Panc1 (cell line): ENCODE measurements at regions not wholly inside any gene's neighbourhood (a gene's known extent, or its start where the extent isn't known, plus 50 kb on each side); places are given as distances from the start of the nearest gene placed in this dataset.

ENCODE experiments used
- ATAC-seq: fragments of 200-7000 bp; cut with Tn5 transposase; 2 replicates; pipeline ENCODE4 v1.9.1; 2020; ENCODE audit warnings: mild to moderate bottlenecking, moderate library complexity
- BruUV-seq: library from RNA; stranded (reverse); fragments of 400-500 nt; replicated peaks from 2 replicates; lab custom pipeline; 2021; lab: Mats Ljungman, UMichigan
- CTCF ChIA-PET: fragments of 300-600 bp; sonication (Branson Sonifier 250); formaldehyde crosslinking; loops from one replicate; lab custom pipeline; 2022; ENCODE audit warnings: antibody characterized with exemption; lab: Charles Lee
- POLR2A ChIA-PET: fragments of 300-600 bp; sonication (Branson Sonifier 250); formaldehyde crosslinking; loops from one replicate; lab custom pipeline; 2022; ENCODE audit warnings: antibody characterized with exemption; lab: Charles Lee
- DNase-seq: peaks from one replicate; pipeline ENCODE4 v3.0.0-alpha.2; 2010; ENCODE audit warnings: low read depth, low spot score
- H3K27ac ChIP-seq: 2 replicates; pipeline ENCODE4 v1.5.1; 2011; ENCODE audit warnings: mild to moderate bottlenecking, low read length, inconsistent platforms
- H3K27me3 ChIP-seq: fragments of 200-500 bp; sonication (Bioruptor generic); 2 replicates; pipeline ENCODE4 v1.6.0; 2014; ENCODE audit warnings: low read length, inconsistent platforms; ENCODE audit not compliant: control insufficient read depth, insufficient read depth
- H3K36me3 ChIP-seq: fragments of 200-500 bp; sonication (Bioruptor generic); 2 replicates; pipeline ENCODE4 v1.5.1; 2014; ENCODE audit warnings: inconsistent platforms, mild to moderate bottlenecking, low read length, moderate library complexity; ENCODE audit not compliant: control insufficient read depth, insufficient read depth
- H3K4me1 ChIP-seq: 2 replicates; pipeline ENCODE4 v1.5.1; 2011; ENCODE audit warnings: inconsistent platforms, mild to moderate bottlenecking, low read length, moderate library complexity; ENCODE audit not compliant: control insufficient read depth, insufficient read depth
- H3K4me3 ChIP-seq, 2 experiments: 2 replicates each; pipeline ENCODE4 v1.5.1; 2011 to 2012; ENCODE audit warnings: low read depth in 2 of 2, low read length in 2 of 2, mild to moderate bottlenecking in 2 of 2, inconsistent platforms in 1 of 2, moderate library complexity in 1 of 2
- H3K9me3 ChIP-seq: fragments of 200-500 bp; sonication (Bioruptor generic); 2 replicates; pipeline ENCODE4 v1.5.1; 2014; ENCODE audit warnings: low read depth, mild to moderate bottlenecking, inconsistent platforms, low read length, moderate library complexity; ENCODE audit not compliant: control insufficient read depth, insufficient read depth
- POLR2AphosphoS5 ChIP-seq: IDR thresholded peaks from 2 replicates; pipeline ENCODE4 v1.6.1; 2012; ENCODE audit warnings: mild to moderate bottlenecking, low read depth, low read length, moderate library complexity
- SIN3A ChIP-seq: IDR thresholded peaks from 2 replicates; pipeline ENCODE4 v1.6.1; 2012; ENCODE audit warnings: low read depth, mild to moderate bottlenecking, low read length, moderate library complexity, borderline replicate concordance; ENCODE audit not compliant: insufficient read depth
- TCF7L2 ChIP-seq: IDR thresholded peaks from 2 replicates; pipeline ENCODE4 v1.6.1; 2011; ENCODE audit warnings: mild to moderate bottlenecking, low read depth, low read length, inconsistent platforms
- in situ Hi-C: cut with HindIII; loops from 2 replicates; pipeline ENCODE4 v1.10.0; 2016; ENCODE audit warnings: low sequenced_read_pairs, low pct_unique_long_range_greater_than_20kb
- intact Hi-C: fragments of 100-400 bp; cut with micrococcal nuclease; formaldehyde crosslinking; loops from one replicate; pipeline ENCODE4 v1.10.0; 2022; ENCODE audit not compliant: unreplicated experiment
- TF ChIP-seq, protein P1 (sequence below): fragments of 450-650 bp; IDR thresholded peaks from 2 replicates; pipeline ENCODE4 v1.5.1; 2017; ENCODE audit warnings: mild to moderate bottlenecking
- TF ChIP-seq, protein P2 (sequence below), 2 experiments: IDR thresholded peaks; 2 replicates each; pipeline ENCODE4 v1.6.1; 2011 to 2012; ENCODE audit warnings: low read depth in 2 of 2, control low read depth in 1 of 2, low read length in 1 of 2, mild to moderate bottlenecking in 1 of 2, moderate library complexity in 1 of 2; ENCODE audit not compliant: insufficient read depth in 1 of 2

DNA sequence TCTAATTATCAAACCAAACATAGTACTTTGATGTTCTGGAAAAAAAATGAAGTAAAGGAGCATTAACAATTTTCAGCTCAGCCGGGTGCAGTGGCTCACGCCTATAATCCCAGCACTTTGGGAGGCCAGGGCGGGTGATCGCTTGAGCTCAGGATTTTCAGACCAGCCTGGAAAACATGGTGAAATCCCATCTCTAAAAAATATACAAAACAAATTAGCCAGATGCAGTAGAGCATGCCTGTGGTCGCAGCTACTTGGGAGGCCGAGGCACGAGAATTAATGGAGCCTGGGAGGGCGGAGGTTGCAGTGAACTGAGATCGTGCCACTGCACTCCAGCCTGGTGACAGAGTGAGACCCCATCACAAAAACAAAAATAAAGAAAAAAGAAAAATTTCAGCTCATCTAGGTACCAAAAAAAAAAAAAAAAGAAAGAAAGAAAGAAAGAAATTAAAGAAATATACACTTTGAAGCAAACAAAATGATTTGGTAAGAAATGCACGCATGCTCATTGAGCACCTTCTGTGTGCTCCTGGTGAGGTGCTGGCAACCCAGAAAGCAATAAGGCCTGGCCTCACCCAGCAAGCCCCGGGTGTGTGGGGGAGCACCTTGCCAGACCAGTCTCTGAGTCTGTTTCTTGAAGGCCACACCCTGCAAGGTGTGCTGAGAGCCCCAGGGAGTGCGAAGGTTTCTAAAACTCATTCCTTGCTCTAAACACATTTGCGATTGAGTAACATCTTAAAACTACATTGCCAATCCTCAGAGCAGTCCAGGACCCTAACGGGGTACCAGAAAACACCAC, 133.5 kb downstream of the TFCP2L1 start:
- no peak for DNase-seq
- POLR2A ChIA-PET = no interaction called here
- intact Hi-C loops = no loop called here

DNA sequence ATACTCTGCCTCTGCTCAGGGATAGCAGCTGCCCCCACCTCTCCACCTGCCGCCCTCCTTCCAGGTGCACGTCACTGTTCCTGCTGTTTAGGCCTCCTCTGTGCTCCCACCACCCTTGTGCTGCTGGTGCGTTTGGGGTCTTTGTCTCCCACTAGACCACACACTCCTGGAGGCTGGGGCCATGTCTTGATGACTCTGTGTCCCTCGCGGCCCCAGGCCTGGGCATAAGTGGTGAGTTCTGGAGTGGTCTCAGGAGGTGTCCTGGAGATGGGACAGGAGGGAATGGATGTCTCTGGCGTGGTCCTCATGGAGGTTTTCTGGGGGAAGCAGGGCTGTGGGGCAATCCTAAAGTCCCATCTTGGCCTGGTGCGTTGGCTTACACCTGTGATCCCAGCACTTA, 132.1 kb downstream of the TFCP2L1 start:
- ATAC-seq = no peak

More for the DNA sequence above, 133.5 kb downstream of the TFCP2L1 start:
- Histone ChIP-seq H3K36me3 (no peaks in the 10 kb centered on the region), H3K27me3 (no peaks in the 10 kb centered on the region), H3K4me1 (no peaks in the 10 kb centered on the region), H3K27ac (no peak overlapping the region), H3K4me3 (no peak overlapping the region), H3K9me3 (no peaks in the 10 kb centered on the region)
- TF ChIP-seq, protein P1, sequence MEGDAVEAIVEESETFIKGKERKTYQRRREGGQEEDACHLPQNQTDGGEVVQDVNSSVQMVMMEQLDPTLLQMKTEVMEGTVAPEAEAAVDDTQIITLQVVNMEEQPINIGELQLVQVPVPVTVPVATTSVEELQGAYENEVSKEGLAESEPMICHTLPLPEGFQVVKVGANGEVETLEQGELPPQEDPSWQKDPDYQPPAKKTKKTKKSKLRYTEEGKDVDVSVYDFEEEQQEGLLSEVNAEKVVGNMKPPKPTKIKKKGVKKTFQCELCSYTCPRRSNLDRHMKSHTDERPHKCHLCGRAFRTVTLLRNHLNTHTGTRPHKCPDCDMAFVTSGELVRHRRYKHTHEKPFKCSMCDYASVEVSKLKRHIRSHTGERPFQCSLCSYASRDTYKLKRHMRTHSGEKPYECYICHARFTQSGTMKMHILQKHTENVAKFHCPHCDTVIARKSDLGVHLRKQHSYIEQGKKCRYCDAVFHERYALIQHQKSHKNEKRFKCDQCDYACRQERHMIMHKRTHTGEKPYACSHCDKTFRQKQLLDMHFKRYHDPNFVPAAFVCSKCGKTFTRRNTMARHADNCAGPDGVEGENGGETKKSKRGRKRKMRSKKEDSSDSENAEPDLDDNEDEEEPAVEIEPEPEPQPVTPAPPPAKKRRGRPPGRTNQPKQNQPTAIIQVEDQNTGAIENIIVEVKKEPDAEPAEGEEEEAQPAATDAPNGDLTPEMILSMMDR = no peak
- TF ChIP-seq SIN3A (no peak), TCF7L2 (no peak)
- CTCF ChIA-PET = interaction anchor here (0.7 kb wide), 1 partner anchor 10 kb away, joined by 4 read pairs; no protein-coding TSS in a partner anchor
- BruUV-seq = no TSS peak
- in situ Hi-C loops = no loop called here
- no peak for ATAC-seq

DNA sequence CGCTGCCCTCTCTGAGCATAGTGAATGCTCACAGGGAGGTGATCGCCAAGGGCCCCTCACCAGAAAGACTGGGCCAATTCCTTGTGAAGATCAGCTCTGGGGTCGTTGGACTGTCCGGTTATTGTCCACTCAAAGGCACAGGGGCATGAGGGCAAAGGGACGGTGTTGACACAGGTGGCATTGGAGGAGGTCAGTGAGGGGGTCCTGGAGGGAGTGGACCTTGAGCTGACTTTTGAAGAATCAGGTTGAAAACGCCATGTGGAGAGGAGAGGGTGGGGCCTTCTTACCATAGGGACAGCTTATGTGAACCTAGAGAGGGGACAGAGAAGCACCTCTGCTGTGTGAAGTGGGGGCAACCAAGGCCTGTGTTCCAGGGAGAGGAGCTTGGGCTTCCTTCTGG, 131.5 kb downstream of the TFCP2L1 start:
- intact Hi-C loops (no loop called here), in situ Hi-C loops (no loop called here)
- CTCF ChIA-PET = no interaction called here
- Histone ChIP-seq H3K9me3 (peaks cover 6% of the 10 kb centered on the region; the same call in 1 of the 2 replicates), H3K4me3 (no peak overlapping the region), H3K4me1 (no peaks in the 10 kb centered on the region), H3K36me3 (no peaks in the 10 kb centered on the region), H3K27me3 (no peaks in the 10 kb centered on the region), H3K27ac (no peak overlapping the region)
- no peak for DNase-seq
- TF ChIP-seq TCF7L2 (no peak), SIN3A (no peak), POLR2AphosphoS5 (no peak)
- TF ChIP-seq, protein P2, sequence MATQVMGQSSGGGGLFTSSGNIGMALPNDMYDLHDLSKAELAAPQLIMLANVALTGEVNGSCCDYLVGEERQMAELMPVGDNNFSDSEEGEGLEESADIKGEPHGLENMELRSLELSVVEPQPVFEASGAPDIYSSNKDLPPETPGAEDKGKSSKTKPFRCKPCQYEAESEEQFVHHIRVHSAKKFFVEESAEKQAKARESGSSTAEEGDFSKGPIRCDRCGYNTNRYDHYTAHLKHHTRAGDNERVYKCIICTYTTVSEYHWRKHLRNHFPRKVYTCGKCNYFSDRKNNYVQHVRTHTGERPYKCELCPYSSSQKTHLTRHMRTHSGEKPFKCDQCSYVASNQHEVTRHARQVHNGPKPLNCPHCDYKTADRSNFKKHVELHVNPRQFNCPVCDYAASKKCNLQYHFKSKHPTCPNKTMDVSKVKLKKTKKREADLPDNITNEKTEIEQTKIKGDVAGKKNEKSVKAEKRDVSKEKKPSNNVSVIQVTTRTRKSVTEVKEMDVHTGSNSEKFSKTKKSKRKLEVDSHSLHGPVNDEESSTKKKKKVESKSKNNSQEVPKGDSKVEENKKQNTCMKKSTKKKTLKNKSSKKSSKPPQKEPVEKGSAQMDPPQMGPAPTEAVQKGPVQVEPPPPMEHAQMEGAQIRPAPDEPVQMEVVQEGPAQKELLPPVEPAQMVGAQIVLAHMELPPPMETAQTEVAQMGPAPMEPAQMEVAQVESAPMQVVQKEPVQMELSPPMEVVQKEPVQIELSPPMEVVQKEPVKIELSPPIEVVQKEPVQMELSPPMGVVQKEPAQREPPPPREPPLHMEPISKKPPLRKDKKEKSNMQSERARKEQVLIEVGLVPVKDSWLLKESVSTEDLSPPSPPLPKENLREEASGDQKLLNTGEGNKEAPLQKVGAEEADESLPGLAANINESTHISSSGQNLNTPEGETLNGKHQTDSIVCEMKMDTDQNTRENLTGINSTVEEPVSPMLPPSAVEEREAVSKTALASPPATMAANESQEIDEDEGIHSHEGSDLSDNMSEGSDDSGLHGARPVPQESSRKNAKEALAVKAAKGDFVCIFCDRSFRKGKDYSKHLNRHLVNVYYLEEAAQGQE (IDR thresholded peaks at IDR 0.05; ENCODE audit: insufficient read depth in 1 of 2, low read depth in 2 of 2, low read length in 1 of 2) = no peak
- BruUV-seq = no TSS peak
- ATAC-seq = no peak
- POLR2A ChIA-PET = no interaction called here

More for the DNA sequence above, 132.1 kb downstream of the TFCP2L1 start:
- BruUV-seq = no TSS peak
- no peak overlapping the region for H3K4me3 ChIP-seq
- no peak overlapping the region for H3K27ac ChIP-seq
- DNase-seq = no peak
- ChIA-PET POLR2A (no interaction called here), CTCF (no interaction called here)
- H3K36me3 ChIP-seq = no peaks in the 10 kb centered on the region
- H3K9me3 ChIP-seq = peaks cover 6% of the 10 kb centered on the region; the same call in 1 of the 2 replicates
- TF ChIP-seq, protein P2 (IDR thresholded peaks at IDR 0.05; ENCODE audit: insufficient read depth in 1 of 2, low read depth in 2 of 2, low read length in 1 of 2) = no peak
- in situ Hi-C loops = no loop called here
- no peaks in the 10 kb centered on the region for H3K27me3 ChIP-seq
- H3K4me1 ChIP-seq = no peaks in the 10 kb centered on the region
- intact Hi-C loops = no loop called here
